Skeletal muscle satellite cell (primary cell): ENCODE measurements at regions not wholly inside any gene's neighbourhood (a gene's known extent, or its start where the extent isn't known, plus 50 kb on each side); places are given as distances from the start of the nearest gene placed in this dataset.

Experiments
- H3K27me3 ChIP-seq: 2 replicates; pipeline ENCODE4 v1.7.0; 2013; ENCODE audit warnings: low read length; ENCODE audit not compliant: control insufficient read depth, insufficient read depth
- H3K36me3 ChIP-seq: 2 replicates; pipeline ENCODE4 v1.7.0; 2013; ENCODE audit warnings: mild to moderate bottlenecking, control low read depth, low read length; ENCODE audit not compliant: insufficient read depth
- H3K4me1 ChIP-seq: 2 replicates; pipeline ENCODE4 v1.7.0; 2013; ENCODE audit warnings: low read length; ENCODE audit not compliant: control insufficient read depth, insufficient read depth
- H3K4me2 ChIP-seq: 2 replicates; pipeline ENCODE4 v1.7.0; 2013; ENCODE audit warnings: mild to moderate bottlenecking, low read length
- H3K4me3 ChIP-seq: 2 replicates; pipeline ENCODE4 v1.7.0; 2013; ENCODE audit warnings: low read length
- H3K9ac ChIP-seq: 2 replicates; pipeline ENCODE4 v1.7.0; 2013; ENCODE audit warnings: mild to moderate bottlenecking, low read depth, low read length, moderate library complexity
- H3K9me3 ChIP-seq: replicated peaks from 2 replicates; pipeline ENCODE4 v1.7.0; 2013; ENCODE audit warnings: mild to moderate bottlenecking, control low read depth, low read length

GRCh38 chr6:54646069-54646950 lies 200.3 kb upstream of the FAM83B start:
- Histone ChIP-seq H3K36me3 (no peaks in the 10 kb centered on the region), H3K9me3 (no peaks in the 10 kb centered on the region), H3K4me2 (no peak overlapping the region), H3K27me3 (no peaks in the 10 kb centered on the region), H3K9ac (no peak overlapping the region), H3K4me1 (no peaks in the 10 kb centered on the region), H3K4me3 (no peak overlapping the region)

GRCh38 chr6:54646951-54647664 lies 199.5 kb upstream of the FAM83B start:
- H3K9me3 ChIP-seq: no peaks in the 10 kb centered on the region
- H3K4me2 ChIP-seq: no peak overlapping the region
- H3K27me3 ChIP-seq: no peaks in the 10 kb centered on the region
- H3K9ac ChIP-seq: no peak overlapping the region
- no peak overlapping the region for H3K4me3 ChIP-seq
- no peaks in the 10 kb centered on the region for H3K4me1 ChIP-seq
- no peaks in the 10 kb centered on the region for H3K36me3 ChIP-seq

GRCh38 chr6:54654381-54654780 lies 192.2 kb upstream of the FAM83B start:
- H3K9me3 ChIP-seq: no peaks in the 10 kb centered on the region
- H3K4me2 ChIP-seq: no peak overlapping the region
- no peak overlapping the region for H3K9ac ChIP-seq
- no peaks in the 10 kb centered on the region for H3K4me1 ChIP-seq
- no peaks in the 10 kb centered on the region for H3K36me3 ChIP-seq
- no peaks in the 10 kb centered on the region for H3K27me3 ChIP-seq
- no peak overlapping the region for H3K4me3 ChIP-seq

- no peaks in the 10 kb centered on the region for H3K4me1 ChIP-seq
- no peaks in the 10 kb centered on the region for H3K27me3 ChIP-seq
- H3K36me3 ChIP-seq: no peaks in the 10 kb centered on the region
- H3K4me2 ChIP-seq: no peak overlapping the region
- H3K9ac ChIP-seq: no peak overlapping the region
- H3K9me3 ChIP-seq: no peaks in the 10 kb centered on the region
- H3K4me3 ChIP-seq: no peak overlapping the region
These were observed 191.4 kb upstream of the FAM83B start for GRCh38 chr6:54655162-54655561.

GRCh38 chr6:54665278-54665677 lies 181.3 kb upstream of the FAM83B start:
- no peak overlapping the region for H3K4me2 ChIP-seq
- H3K9me3 ChIP-seq: no peaks in the 10 kb centered on the region
- no peaks in the 10 kb centered on the region for H3K36me3 ChIP-seq
- H3K4me3 ChIP-seq: no peak overlapping the region
- no peak overlapping the region for H3K9ac ChIP-seq
- H3K4me1 ChIP-seq: no peaks in the 10 kb centered on the region
- no peaks in the 10 kb centered on the region for H3K27me3 ChIP-seq

GRCh38 chr6:54680531-54680930 lies 166.0 kb upstream of the FAM83B start:
- H3K9me3 ChIP-seq: no peaks in the 10 kb centered on the region
- no peak overlapping the region for H3K4me3 ChIP-seq
- H3K36me3 ChIP-seq: no peaks in the 10 kb centered on the region
- peaks cover 3% of the 10 kb centered on the region for H3K4me1 ChIP-seq
- H3K9ac ChIP-seq: no peak overlapping the region
- H3K27me3 ChIP-seq: no peaks in the 10 kb centered on the region
- no peak overlapping the region for H3K4me2 ChIP-seq

- Histone ChIP-seq H3K9me3 (no peaks in the 10 kb centered on the region), H3K36me3 (no peaks in the 10 kb centered on the region), H3K4me3 (no peak overlapping the region), H3K27me3 (no peaks in the 10 kb centered on the region), H3K4me1 (peaks cover 3% of the 10 kb centered on the region), H3K4me2 (no peak overlapping the region), H3K9ac (no peak overlapping the region)
These were observed 165.3 kb upstream of the FAM83B start for GRCh38 chr6:54681267-54681666.

GRCh38 chr6:54681987-54682386 lies 164.6 kb upstream of the FAM83B start:
- Histone ChIP-seq H3K9ac (no peak overlapping the region), H3K9me3 (no peaks in the 10 kb centered on the region), H3K4me2 (no peak overlapping the region), H3K4me3 (no peak overlapping the region), H3K27me3 (no peaks in the 10 kb centered on the region), H3K36me3 (no peaks in the 10 kb centered on the region), H3K4me1 (peaks cover 3% of the 10 kb centered on the region)

GRCh38 chr6:54689620-54690019 lies 157.0 kb upstream of the FAM83B start:
- Histone ChIP-seq H3K4me3 (no peak overlapping the region), H3K36me3 (no peaks in the 10 kb centered on the region), H3K9ac (no peak overlapping the region), H3K4me1 (no peaks in the 10 kb centered on the region), H3K9me3 (no peaks in the 10 kb centered on the region), H3K4me2 (no peak overlapping the region), H3K27me3 (no peaks in the 10 kb centered on the region)

- H3K9me3 ChIP-seq: no peaks in the 10 kb centered on the region
- H3K4me2 ChIP-seq: no peak overlapping the region
- H3K4me3 ChIP-seq: no peak overlapping the region
- H3K9ac ChIP-seq: no peak overlapping the region
- no peaks in the 10 kb centered on the region for H3K36me3 ChIP-seq
- H3K4me1 ChIP-seq: no peaks in the 10 kb centered on the region
- no peaks in the 10 kb centered on the region for H3K27me3 ChIP-seq
These were observed 156.0 kb upstream of the FAM83B start for GRCh38 chr6:54690596-54690995.

- no peaks in the 10 kb centered on the region for H3K27me3 ChIP-seq
- H3K9ac ChIP-seq: no peak overlapping the region
- no peaks in the 10 kb centered on the region for H3K9me3 ChIP-seq
- H3K4me3 ChIP-seq: no peak overlapping the region
- no peak overlapping the region for H3K4me2 ChIP-seq
- no peaks in the 10 kb centered on the region for H3K36me3 ChIP-seq
- no peaks in the 10 kb centered on the region for H3K4me1 ChIP-seq
These were observed 151.5 kb upstream of the FAM83B start for GRCh38 chr6:54694928-54695532.
